AG08396 (cell line): ENCODE measurements at regions not wholly inside any gene's neighbourhood (a gene's known extent, or its start where the extent isn't known, plus 50 kb on each side); places are given as distances from the start of the nearest gene placed in this dataset.

Experiments used
- DNase-seq: peaks from one replicate; pipeline ENCODE4 v3.0.0; 2012; ENCODE audit warnings: low spot score, mixed read lengths

DNA sequence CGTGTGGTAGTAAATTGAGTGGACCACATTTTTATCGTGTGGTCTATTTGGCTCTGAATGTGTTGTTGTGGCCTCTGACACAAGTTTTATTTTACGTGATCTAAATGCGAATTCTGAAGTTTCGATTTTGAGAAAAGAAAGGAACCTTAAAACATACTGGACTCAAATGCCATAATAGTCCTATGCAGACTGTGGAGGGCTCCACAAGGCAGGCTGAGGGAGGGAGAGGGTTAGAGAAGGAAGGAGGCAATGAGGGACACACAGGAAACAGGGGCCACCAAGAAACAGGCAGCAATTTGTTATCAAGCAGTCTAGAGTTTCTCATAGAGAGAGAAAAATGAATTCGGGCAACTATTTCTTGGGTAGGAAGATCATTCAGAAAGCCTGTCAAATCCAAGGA lies 110.4 kb upstream of the SEMA6A start:
- no peak for DNase-seq

DNA sequence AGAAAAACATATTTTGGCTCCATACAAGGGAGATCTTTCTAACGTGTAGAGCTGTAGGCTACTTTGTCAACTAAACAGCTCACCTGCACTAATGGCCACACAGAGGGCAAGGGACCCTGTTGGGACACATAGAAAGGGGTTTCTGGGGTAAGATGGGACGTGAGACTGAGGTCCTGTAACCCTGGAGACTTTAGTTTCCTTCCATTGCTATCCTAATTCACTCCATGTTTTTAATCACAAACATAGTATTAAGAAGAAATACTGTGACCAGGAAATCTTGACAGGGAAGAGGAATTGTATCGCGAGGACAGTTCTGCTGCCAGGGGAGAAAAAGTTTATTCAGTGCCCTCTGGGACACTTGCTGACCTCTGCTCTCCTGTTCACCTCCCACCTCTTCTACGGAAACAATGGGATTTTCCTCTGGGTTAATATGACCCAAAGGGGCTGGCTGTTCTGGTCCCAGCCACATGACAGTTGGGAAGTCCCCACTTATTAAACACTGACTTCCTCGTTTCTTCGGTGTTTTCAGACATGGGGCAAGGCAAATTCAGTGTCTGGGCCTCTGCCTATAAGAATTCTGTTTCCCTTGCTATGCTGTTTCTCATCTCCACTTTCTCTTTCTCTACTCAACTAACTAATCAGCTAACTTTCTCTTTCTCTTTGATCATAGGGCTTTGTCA lies 106.9 kb upstream of the SEMA6A start:
- no peak for DNase-seq

DNA sequence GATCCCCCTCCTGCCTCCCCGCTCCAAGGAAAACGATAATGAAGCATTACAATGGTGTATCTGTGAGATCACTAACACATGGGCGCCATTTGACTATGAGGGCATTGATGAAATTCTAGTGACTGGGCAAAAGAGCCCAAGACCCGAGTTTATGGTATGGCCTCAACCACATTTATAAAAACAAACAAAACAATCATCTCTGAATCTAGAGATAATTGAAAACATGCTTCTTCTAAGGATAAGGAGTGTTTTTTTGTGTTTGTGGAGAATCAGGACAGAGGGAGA lies 100.9 kb upstream of the SEMA6A start:
- DNase-seq = no peak

DNA sequence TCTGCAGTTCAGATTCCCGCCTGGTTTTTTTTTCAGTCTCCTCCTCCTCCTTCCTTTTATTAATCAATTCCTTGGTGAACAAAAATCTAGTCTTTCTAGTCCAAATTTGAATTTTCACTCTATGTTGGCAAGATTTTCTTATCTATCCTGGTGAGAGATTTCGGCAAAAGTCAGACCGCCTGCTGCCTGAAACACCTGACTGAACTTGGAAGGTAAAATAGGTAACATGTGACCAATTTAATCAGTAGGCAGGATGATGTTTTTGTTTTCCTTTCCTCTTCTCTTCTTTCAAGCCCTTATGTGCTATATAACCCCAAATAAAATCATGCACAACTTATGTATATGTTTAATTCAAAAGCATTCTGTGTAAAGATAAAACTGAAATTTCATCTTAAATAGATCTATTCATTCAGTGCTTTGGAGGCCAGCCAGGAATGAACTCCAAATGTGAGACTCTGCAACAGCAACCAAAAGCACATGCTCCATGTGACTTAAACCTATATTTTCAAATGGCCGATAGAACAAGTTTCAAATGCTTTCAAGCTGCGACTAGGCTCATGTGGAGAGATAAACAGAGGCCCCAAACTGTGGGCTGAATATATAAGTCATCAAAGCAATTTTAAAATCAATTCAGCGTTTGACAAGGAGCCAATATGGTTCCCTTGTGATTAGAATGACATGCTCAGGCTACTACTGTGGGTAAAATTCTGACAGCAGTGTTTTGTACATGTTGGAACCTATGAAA lies 100.4 kb upstream of the SEMA6A start:
- no peak for DNase-seq

DNA sequence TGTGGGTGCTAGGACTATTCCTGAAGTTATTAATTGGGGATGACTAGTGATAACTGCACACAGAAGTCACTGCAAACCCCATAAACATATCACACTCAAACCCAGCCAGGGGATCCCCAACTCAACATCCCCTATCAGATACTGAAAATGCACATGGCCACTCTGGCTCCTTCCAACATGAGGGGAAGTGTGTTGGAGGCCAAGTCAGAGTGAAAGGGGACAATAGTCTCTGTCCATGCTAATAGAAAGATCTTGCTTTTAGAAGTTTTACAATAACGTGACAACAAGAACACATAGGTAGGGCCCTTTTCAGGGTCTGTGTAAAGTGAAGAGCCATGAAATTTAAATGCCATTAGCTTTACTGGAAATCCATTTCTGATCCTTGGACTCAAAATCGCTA lies 98.8 kb upstream of the SEMA6A start:
- no peak for DNase-seq

DNA sequence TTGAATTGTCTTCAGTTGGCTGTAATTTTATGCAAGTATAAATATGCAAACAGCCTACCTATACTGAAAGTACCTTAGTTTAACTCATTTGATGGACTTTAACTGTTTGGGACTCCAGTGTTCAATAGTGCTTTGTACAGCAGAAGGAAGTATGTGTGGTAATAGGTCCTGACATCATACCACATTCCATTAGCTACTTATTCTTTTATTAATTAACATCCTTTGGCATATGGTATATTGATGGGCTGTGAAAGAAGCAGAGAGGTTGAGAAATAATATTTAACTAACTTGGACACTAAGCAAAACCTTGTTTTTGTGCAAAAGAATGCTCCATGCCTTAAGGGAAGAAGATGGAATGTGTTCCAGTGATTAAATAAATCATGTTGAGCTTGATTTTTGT lies 97.6 kb upstream of the SEMA6A start:
- no peak for DNase-seq

DNA sequence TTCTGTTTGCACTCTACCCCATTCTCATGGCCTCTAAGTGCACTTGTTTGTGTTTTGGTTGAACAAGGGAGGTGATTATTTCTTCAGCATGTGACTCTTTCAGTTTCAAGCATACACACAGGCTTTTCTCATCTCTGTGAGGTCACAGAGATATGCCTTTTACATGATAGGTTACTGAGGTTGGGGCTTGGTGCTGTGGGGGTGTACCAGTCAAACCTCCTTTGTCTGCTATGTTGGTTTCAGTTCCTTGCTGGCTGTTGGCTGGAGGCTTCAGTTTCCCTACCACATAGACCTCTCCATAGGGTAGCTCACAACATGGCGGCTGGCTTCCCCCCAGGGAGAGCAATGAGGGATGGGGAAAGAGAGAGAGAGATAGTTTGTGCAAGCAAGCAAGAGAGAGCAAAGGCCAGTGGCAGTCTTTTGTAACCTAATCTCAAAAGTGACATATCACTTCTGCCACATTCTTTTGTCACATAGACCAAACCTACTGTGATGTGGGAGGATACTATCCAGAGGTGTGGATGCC lies 96.7 kb upstream of the SEMA6A start:
- no peak for DNase-seq

DNA sequence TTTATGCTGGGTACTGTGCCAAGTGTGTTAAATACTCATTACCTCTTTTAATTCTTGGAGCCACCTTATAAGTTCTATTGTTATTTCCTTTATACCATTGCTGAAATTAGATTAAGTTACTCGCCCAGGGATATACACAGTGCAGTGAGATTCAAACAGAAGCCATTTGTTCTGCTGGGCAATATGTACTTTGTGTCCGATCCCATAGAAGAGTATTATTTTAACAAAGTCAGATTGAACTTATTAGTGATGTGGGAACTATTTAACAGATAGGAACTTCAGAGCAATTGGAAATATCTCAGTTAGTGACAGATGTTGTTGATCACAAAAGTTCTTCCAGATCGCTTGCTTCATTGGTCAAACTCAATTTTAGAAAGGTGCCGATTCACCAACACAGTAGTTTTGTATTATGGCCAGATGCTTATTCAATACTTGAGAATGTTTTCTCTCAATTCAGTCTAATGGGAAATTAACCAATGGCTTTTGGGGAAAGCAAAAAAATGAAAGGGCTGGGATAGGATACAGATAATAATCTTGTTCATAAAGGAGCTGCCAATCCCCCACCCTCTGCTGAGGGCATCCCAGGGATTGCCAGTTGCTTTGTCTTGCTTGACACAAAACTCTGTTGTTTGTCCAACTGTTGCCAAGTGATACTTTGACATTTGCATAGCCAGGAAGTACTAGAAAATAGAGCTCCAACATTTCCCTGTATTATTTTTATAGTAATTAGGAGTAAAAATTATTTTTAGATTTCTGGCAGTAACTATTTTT lies 94.8 kb upstream of the SEMA6A start:
- DNase-seq = no peak

DNA sequence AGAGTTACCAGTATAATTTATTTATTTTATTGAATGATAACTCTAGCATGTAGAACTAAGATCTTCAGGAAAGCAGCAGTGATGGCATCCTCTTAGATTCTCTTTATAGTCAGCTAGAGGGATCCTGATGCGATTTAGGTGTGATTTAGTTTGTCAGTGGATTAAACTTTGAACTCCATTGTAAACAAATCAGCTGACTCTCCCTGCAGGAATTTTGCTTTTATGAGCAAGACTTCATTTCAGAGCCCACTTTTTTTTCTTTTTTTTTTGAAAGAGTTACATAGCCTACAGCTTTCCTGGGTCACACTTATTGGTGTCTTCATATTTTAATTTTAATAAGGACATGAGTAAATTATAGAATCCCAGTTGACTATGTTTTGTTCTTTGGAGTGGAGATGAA lies 93.8 kb upstream of the SEMA6A start:
- no peak for DNase-seq

DNA sequence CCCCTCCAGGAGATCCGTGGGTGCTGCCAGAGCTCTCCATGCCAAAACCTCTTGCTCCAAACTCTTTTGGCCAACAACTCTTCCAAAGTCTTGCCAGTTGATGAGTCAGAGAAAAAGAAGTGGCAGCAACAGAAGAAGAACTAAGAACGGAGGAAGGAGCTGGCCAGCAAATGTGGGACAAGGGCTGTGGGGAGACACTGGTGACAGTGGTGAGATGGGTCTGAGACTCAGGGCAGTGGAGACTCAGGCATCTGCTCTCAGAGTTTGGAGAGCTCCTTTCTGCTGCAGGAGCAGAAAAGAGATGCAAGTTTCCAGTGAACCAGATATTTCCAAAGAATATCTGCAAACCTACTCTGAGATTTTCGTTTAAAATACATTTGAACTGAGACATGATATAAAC lies 92.3 kb upstream of the SEMA6A start:
- DNase-seq = no peak

DNA sequence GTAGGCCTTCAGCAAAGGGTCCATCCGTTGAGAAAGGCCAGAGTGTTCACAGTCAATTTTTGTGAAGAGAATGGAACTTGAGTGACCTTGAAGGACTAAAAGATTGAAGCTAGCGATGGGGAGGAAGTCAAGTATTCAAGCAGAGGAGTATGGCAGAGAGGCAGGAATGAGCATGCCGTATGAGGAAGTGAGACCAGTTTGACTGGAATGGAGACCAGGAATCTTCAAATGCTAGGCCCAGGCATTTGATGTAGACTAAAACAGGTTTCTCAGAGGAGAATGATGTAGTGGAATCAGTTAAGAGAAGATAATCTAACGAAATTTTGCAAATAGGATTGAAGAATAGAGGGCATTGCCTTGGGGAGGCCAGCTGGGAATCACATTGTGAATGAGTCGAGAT lies 90.4 kb upstream of the SEMA6A start:
- DNase-seq = no peak

DNA sequence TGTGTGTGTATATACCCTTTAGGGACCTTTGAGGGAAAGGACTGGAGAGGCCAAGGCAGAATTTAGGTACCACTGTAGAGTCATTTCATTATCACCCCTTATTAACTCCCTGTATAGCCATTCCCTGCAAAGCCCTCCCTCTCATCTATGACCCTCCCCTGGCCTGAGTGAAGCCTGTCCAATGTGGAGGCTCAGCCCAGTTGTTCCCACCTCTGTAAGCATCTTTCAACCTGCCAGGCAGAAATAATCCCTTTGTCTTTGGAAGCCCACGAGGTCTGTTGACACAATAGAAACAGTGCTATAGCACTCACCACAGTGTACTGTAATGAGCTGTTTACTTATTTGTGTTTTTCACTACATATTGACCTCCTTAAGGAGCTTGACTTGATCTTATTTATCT lies 88.5 kb upstream of the SEMA6A start:
- DNase-seq = no peak

DNA sequence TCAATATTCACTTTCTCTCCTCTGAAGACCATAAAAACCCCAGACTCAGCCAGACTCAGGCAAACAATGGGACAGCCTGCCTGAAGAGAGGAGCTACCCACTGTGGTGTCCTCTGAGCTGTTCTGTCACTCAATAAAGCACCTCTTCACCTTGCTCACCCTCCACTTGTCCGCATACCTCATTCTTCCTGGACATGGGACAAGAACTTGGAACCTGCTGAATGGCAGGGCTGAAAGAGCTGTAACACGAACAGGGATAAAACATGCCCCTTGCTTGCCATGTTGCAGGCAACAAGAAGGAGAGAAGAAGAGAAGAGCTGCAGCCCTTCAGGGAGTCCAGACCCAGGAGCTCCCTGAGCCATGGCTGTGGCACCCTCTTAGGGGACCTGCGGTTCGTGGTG lies 86.8 kb upstream of the SEMA6A start:
- no peak for DNase-seq

DNA sequence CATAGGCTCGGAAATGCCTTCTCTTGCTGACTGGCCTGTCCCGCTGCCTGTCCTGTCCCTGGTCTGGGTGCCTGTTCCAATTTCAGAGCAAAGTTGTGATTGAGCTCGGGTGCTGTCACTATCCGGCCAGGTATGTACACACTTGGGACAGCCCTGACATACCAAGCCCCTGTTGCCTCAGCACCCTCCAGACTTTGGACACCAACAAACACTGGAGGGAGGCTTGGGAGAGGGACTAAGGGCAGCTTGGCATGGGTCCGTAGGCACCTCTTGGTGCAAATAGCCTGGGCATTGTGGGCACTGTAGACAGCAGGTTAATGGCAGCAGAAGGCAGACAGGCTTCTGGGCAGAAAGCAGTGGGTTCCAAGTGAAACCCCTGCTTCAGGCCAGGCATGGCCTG lies 86.3 kb upstream of the SEMA6A start:
- DNase-seq = no peak

DNA sequence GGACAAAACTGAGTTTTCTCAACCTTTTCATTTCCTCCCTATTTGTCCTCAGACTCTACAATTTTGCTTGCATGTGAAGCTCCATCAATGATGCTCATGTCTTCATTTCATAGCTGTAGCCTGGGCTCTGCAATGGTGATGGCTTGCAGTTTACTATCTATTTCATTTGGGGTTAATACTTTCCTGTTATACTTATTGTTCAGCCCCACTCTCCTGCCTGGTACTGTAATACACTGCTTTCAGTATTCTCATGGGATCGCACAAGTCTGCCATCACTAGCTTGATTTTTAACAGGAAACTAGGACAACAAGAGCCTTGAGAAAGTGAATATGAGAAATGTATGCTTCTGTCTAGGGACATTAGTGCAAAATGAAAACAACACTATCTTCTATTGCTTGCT lies 84.2 kb upstream of the SEMA6A start:
- no peak for DNase-seq

DNA sequence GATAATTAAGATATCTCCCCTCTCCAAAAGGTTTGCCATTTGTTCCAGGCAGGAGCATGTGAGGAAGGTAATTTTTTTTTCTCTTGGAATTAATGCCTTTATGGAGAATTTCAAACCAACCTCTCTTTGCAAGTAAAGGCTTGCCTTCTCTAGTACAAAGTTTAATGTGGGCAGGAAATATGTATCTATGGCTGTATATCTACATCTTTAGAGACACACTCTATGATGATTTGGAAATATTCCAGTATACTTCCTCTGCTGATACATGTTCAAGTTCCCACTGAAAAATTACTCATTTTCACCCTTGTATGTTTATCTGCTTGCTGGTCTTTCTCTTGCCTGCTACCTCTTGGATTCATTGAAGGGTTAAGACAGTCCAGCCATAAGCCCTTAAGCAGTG lies 83.5 kb upstream of the SEMA6A start:
- no peak for DNase-seq

DNA sequence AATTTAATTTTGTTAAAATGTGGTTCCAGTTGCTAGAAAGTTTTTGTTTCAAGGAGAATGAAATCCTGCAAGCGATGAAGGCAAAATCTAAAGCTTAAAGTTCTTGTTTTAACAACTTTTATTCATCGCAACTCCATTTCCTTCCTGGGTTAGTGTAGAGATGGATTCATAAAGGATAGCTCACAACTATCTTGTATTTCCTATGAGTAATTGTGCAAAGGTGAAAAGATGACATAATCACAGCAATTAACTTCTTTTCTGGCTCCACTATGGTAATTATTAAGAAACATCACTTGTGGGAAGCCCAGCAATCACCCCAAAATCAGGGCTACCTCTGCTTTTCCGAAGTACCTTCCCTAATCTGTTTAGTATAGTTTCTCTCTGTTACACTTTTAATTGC lies 80.8 kb upstream of the SEMA6A start:
- no peak for DNase-seq

DNA sequence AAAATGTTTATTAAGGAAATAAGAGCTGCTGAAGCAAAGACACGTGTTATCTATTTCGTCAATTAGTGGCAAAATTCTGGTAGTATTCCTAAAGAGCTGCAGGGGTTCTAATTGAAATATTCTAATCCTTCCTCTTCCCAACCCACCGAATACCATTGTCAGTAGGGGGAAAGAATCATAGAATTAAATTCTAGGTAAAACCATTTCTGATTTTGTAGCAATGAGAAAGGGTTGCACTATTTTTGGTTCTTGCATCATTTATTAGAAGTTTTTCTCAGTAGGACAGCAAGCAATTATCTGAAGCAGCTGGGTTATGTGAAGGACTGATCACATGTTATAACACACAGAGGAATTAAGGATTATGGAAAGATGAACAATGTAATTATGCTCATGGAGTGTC lies 80.3 kb upstream of the SEMA6A start:
- no peak for DNase-seq

DNA sequence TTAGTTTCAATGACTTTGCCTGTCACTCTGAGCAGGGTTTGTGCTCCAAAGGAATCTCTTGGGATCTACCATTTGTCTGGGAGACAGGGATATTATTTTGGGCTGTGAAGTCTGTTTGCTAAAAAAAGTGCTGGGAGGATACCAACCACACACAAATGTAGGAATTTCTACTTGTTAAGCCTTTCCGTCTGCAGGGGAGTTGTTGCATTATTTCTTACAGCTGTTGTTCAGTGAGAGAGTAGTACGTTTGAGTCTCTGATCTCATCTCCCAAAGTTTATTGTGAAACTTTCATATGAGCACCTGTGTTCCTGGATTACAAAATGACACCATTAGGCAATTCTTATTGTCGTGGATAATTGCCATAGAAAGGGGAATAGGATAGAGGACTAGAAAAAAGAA lies 78.3 kb upstream of the SEMA6A start:
- no peak for DNase-seq

DNA sequence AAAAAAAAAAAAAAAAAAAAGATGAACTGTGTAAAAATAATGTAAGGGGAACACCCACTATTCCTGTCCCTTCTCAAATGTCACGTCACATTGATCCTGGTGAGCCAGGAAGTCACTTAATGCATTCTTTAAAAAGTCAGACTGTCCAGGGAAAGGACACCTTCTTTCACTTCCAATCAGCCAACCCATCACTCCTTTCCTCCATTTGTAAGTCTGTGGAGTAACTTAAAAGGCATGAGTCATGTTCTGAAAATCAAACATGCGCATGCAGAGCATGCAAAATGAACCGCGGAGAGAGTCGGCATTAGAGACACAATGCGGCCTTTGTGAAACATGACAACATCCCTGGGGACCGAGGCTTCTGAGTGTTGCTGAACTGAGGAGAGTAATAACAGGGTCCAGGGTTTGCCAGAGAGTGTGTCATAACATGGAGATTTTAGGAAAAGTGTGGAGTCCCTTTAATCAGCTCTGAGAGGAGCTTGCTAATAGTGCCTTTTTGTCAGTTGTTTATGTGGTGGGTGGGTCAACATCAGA lies 77.6 kb upstream of the SEMA6A start:
- no peak for DNase-seq

DNA sequence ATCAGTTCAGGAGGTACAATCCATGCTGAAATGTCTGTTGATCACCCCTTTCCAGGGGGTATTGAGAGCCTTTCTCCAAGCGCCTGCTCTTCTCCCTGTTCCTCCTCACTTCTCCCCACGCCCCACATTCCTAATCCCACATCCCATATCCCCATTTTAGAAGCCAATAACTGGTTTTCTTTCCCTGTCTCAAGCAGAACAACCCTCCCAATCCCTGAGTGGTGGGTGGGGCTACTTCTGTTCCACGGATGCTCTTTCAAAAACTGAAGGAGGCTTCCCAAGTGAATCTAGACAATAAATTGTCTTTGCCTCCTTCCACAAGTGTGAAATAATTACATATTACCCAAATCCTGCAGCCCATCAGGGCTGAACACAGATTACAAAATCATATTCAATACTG lies 77.0 kb upstream of the SEMA6A start:
- no peak for DNase-seq

DNA sequence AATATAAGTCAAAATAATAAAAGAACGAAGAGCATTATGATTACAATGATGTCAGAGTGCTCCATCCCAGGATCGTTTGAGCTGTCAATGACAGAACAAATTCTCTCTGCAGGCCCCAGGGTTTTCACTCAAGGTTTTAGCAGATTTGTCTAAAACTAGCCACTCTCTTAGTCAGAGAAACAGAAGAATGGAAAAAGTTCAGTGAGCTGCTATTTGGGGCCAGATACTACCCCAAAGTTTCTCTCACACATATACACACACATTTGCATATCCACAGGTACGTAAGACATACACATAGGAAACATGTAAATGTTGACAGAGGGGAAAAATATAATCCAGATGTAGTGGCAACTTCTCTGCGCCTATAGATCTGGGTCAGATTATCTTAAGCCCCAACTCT lies 76.3 kb upstream of the SEMA6A start:
- DNase-seq = no peak

DNA sequence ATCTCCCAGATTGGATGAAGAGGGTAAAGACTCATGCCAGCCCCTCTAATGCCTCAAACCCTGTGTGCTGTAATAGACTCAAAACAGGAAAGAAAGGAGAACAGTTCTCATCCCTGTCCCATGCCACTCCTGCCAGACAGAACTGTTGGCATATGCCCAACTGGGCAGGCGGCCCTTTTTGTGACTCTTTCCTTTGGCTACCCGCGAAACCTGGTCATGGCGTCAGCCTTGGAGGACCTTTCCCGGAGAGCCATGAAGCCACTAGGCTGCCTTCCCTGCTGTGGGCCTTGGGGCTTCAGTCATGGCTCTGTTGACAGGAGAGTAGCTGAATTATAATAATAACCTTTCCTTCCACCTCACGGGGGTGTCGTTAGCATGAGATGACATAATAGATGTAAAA lies 75.9 kb upstream of the SEMA6A start:
- no peak for DNase-seq
